GM23338 (cell line): ENCODE measurements at regions not wholly inside any gene's neighbourhood (a gene's known extent, or its start where the extent isn't known, plus 50 kb on each side); places are given as distances from the start of the nearest gene placed in this dataset.

Source experiments
- CTCF ChIP-seq, 2 experiments: fragments of 200-600 bp in 1 of 2; sonication (generic) in 1 of 2; conservative IDR thresholded peaks; 2 replicates each; pipeline versions ENCODE4 v1.5.1 to v1.6.1; 2016 to 2017; ENCODE audit warnings: antibody characterized with exemption in 2 of 2, low read depth in 2 of 2, mild to moderate bottlenecking in 2 of 2, moderate library complexity in 1 of 2
- EZH2phosphoT487 ChIP-seq: fragments of 200-600 bp; sonication (generic); IDR thresholded peaks from one replicate; pipeline ENCODE4 v1.8.1; 2018; ENCODE audit warnings: antibody characterized with exemption; ENCODE audit not compliant: unreplicated experiment
- POLR2AphosphoS5 ChIP-seq: IDR thresholded peaks from 2 replicates; pipeline ENCODE4 v1.6.1; 2016; ENCODE audit warnings: antibody characterized with exemption, low read depth

DNA sequence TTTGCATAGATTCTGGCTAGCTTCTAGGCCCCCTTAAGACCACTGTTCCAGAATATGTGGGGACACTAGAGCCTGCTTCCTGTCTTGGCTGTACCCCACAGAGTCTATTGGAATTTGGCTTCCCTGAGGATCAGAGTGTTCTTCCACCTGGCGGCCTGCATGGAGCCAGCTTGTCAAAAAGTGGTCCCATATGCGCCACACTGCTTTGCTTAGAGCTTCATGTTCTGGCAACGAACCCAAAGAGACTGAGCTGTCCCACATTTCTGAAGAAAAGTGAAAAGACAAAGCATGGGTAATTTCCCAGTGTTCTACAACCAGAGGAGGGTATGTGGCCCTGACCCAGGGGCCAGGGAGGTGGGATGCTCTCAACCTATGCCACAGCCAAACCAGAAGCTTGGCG is 52.7 kb upstream of the FZD7 start:
- TF ChIP-seq CTCF (conservative IDR thresholded peaks at IDR 0.05; ENCODE audit: low read depth in 2 of 2): no peak
- no peak for TF ChIP-seq POLR2AphosphoS5
- TF ChIP-seq EZH2phosphoT487: no peak
